ENCODE measurements at regions not wholly inside any gene's neighbourhood (a gene's known extent, or its start where the extent isn't known, plus 50 kb on each side); places are given as distances from the start of the nearest gene placed in this dataset.
"Not testable (repeated sequence)": the region's sequence is repeated elsewhere in the genome, so short reads cannot be mapped to it uniquely, and the experiment has no call there.

DNA sequence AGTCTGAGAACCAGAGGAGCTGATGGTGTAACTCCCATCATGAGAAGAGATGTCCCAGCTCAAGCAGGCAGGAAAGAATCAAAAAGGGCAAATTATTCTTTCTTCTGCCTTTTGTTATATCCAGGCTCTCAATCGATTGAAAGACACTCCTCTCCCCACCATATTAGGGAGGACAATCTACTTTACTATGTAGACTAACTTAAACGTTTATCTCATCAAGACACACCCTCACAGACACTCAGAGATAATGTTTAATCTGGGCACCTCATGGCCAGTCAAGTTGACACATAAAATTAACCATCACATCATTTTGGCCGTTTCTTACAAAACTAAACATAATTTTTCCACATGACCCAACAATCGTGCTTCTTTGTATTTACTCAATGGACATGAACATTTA is 534.3 kb upstream of the RORB start:
- BruUV-seq (replicated peaks): no TSS peak
- TF ChIP-seq, protein P1, sequence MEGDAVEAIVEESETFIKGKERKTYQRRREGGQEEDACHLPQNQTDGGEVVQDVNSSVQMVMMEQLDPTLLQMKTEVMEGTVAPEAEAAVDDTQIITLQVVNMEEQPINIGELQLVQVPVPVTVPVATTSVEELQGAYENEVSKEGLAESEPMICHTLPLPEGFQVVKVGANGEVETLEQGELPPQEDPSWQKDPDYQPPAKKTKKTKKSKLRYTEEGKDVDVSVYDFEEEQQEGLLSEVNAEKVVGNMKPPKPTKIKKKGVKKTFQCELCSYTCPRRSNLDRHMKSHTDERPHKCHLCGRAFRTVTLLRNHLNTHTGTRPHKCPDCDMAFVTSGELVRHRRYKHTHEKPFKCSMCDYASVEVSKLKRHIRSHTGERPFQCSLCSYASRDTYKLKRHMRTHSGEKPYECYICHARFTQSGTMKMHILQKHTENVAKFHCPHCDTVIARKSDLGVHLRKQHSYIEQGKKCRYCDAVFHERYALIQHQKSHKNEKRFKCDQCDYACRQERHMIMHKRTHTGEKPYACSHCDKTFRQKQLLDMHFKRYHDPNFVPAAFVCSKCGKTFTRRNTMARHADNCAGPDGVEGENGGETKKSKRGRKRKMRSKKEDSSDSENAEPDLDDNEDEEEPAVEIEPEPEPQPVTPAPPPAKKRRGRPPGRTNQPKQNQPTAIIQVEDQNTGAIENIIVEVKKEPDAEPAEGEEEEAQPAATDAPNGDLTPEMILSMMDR (conservative IDR thresholded peaks at IDR 0.05): no peak
- no peak for TF ChIP-seq EZH2 (IDR thresholded peaks at IDR 0.05; ENCODE audit: low read depth)

DNA sequence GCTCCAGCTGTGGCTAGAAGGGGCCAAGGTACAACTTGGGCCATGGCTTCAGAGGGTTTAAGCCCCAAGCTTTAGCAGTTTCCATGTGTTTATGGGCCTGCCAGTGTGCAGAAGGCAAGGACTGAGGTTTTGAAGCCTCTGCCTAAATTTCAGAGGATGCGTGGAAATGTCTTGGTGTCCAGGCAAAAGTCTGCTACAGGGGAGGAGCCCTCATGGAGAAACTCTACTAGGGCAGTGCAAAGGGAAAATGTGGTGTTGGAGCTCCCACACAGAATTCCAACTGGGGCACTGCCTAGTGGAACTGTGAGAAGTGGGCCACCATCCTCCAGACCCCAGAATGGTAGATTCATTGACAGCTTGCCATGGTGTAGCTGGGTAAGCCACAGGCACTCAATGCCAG is 527.2 kb upstream of the RORB start:
- no peaks in the 10 kb centered on the region for H3K36me3 ChIP-seq (ENCODE audit: low read depth)
- H2AFZ ChIP-seq: no peak overlapping the region
- TF ChIP-seq, protein P1 (conservative IDR thresholded peaks at IDR 0.05): no peak
- no peak for TF ChIP-seq EZH2 (IDR thresholded peaks at IDR 0.05; ENCODE audit: low read depth)
- DNase-seq: no peak
- H3K4me3 ChIP-seq: no peak overlapping the region
- intact Hi-C loops (cut with micrococcal nuclease; ENCODE audit: unreplicated experiment): no loop called here
- H3K27me3 ChIP-seq (ENCODE audit: insufficient read depth, low read depth): no peaks in the 10 kb centered on the region
- H3K9me3 ChIP-seq (ENCODE audit: insufficient read depth, low read depth): no peaks in the 10 kb centered on the region; the same call in 1 of the 2 replicates
- no peaks in the 10 kb centered on the region for H3K9me2 ChIP-seq (ENCODE audit: insufficient read depth)
- CTCF ChIA-PET: interaction anchor here (0.6 kb wide), 1 partner anchor 225 kb away, joined by 3 read pairs; no protein-coding TSS in a partner anchor
- POLR2A ChIA-PET (ENCODE audit: unreplicated experiment): no interaction called here
- no peak overlapping the region for H3K4me2 ChIP-seq
- no peaks in the 10 kb centered on the region for H3F3A ChIP-seq (ENCODE audit: insufficient read depth, low read depth)
- no peaks in the 10 kb centered on the region for H4K20me1 ChIP-seq (ENCODE audit: insufficient read depth)
- no peak overlapping the region for H3K27ac ChIP-seq
- no peaks in the 10 kb centered on the region for H3K79me2 ChIP-seq (ENCODE audit: low read depth)
- no TSS peak for BruUV-seq (replicated peaks)
- no peaks in the 10 kb centered on the region for H3K4me1 ChIP-seq (replicated peaks; ENCODE audit: insufficient read depth)

More for the DNA sequence above, 534.3 kb upstream of the RORB start:
- DNase-seq: no peak
- no peaks in the 10 kb centered on the region for H3K9me2 ChIP-seq (ENCODE audit: insufficient read depth)
- H3K4me3 ChIP-seq: no peak overlapping the region
- no peaks in the 10 kb centered on the region for H3K36me3 ChIP-seq (ENCODE audit: low read depth)
- no peak overlapping the region; the same call in 1 of the 2 replicates for H2AFZ ChIP-seq
- intact Hi-C loops (cut with micrococcal nuclease; ENCODE audit: unreplicated experiment): no loop called here
- H3F3A ChIP-seq (ENCODE audit: insufficient read depth, low read depth): no peaks in the 10 kb centered on the region
- no peak overlapping the region for H3K27ac ChIP-seq
- ChIA-PET CTCF (no interaction called here), POLR2A (ENCODE audit: unreplicated experiment) (no interaction called here)
- no peaks in the 10 kb centered on the region for H3K4me1 ChIP-seq (replicated peaks; ENCODE audit: insufficient read depth)
- no peaks in the 10 kb centered on the region for H3K27me3 ChIP-seq (ENCODE audit: insufficient read depth, low read depth)
- no peaks in the 10 kb centered on the region for H4K20me1 ChIP-seq (ENCODE audit: insufficient read depth)
- no peaks in the 10 kb centered on the region for H3K79me2 ChIP-seq (ENCODE audit: low read depth)
- no peaks in the 10 kb centered on the region for H3K9me3 ChIP-seq (ENCODE audit: insufficient read depth, low read depth)
- no peak overlapping the region for H3K4me2 ChIP-seq

DNA sequence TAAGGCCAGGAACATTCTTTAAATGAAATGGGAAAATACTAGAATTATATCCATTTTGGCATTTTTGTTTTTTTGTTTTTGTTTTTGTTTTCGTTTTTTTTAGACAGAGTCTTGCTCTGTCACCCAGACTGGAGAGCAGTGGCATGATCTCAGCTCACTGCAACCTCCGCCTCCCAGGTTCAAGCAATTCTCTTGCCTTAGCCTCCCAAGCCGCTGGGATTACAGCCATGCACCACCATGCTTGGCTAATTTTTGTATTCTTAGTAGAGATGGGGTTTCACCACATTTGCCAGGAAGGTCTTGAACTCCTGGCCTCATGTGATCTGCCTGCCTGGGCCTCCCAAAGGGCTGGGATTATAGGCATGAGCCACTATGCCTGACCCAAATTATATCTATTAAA is 520.7 kb upstream of the RORB start:
- H3K36me3 ChIP-seq (ENCODE audit: low read depth); BruUV-seq (replicated peaks); POLR2A ChIA-PET (ENCODE audit: unreplicated experiment): not testable (repeated sequence)

DNA sequence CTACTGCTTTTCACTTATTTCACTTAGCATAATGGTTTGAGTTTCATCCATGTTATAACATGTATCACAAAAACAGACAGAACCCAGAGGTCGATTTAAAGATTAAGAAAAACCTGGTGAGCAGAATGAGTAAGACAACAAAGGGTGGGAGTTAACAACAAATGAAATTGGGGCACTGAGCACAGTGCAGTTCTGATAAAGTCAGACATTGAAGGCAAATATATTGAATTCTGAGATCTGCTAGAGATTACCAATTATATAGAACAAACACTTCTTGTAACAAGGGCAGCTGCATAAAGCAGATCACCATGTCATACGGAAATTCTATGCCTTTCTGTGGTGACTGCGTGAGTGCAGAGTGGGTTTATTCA is 517.3 kb upstream of the RORB start:
- POLR2A ChIA-PET (ENCODE audit: unreplicated experiment): no interaction called here
- no peaks in the 10 kb centered on the region for H3K9me2 ChIP-seq (ENCODE audit: insufficient read depth)
- CTCF ChIA-PET: no interaction called here
- no peak overlapping the region for H3K4me3 ChIP-seq
- no peak overlapping the region for H3K27ac ChIP-seq
- H3K27me3 ChIP-seq (ENCODE audit: insufficient read depth, low read depth): no peaks in the 10 kb centered on the region
- H3F3A ChIP-seq (ENCODE audit: insufficient read depth, low read depth): no peaks in the 10 kb centered on the region
- BruUV-seq (replicated peaks): no TSS peak
- no peak for DNase-seq
- H3K9me3 ChIP-seq (ENCODE audit: insufficient read depth, low read depth): no peaks in the 10 kb centered on the region
- no peak overlapping the region for H2AFZ ChIP-seq
- no peaks in the 10 kb centered on the region for H4K20me1 ChIP-seq (ENCODE audit: insufficient read depth)
- H3K4me1 ChIP-seq (replicated peaks; ENCODE audit: insufficient read depth): no peaks in the 10 kb centered on the region
- no peaks in the 10 kb centered on the region for H3K36me3 ChIP-seq (ENCODE audit: low read depth)
- intact Hi-C loops (cut with micrococcal nuclease; ENCODE audit: unreplicated experiment): loop anchor here (10.0 kb wide), 1 partner anchor 395 kb away; no protein-coding TSS in a partner anchor
- no peak for TF ChIP-seq EZH2 (IDR thresholded peaks at IDR 0.05; ENCODE audit: low read depth)
- TF ChIP-seq, protein P1 (conservative IDR thresholded peaks at IDR 0.05): no peak
- no peak overlapping the region for H3K4me2 ChIP-seq
- H3K79me2 ChIP-seq (ENCODE audit: low read depth): no peaks in the 10 kb centered on the region

More for the DNA sequence above, 520.7 kb upstream of the RORB start:
- H2AFZ ChIP-seq; H3F3A ChIP-seq (ENCODE audit: insufficient read depth, low read depth); CTCF ChIA-PET; DNase-seq; intact Hi-C loops (cut with micrococcal nuclease; ENCODE audit: unreplicated experiment); H3K9me2 ChIP-seq (ENCODE audit: insufficient read depth); H3K9me3 ChIP-seq (ENCODE audit: insufficient read depth, low read depth); H4K20me1 ChIP-seq (ENCODE audit: insufficient read depth); H3K27ac ChIP-seq; H3K4me1 ChIP-seq (replicated peaks; ENCODE audit: insufficient read depth); H3K79me2 ChIP-seq (ENCODE audit: low read depth); H3K4me3 ChIP-seq; H3K4me2 ChIP-seq; H3K27me3 ChIP-seq (ENCODE audit: insufficient read depth, low read depth): not testable (repeated sequence)

Data from PC-9 (cell line).